Neural progenitor cell (in vitro differentiated cells): ENCODE measurements at regions not wholly inside any gene's neighbourhood (a gene's known extent, or its start where the extent isn't known, plus 50 kb on each side); places are given as distances from the start of the nearest gene placed in this dataset.

Experiments used
- CTCF ChIP-seq: fragments of 200-600 bp; sonication (generic); IDR thresholded peaks from 2 replicates; pipeline ENCODE4 v1.5.1; 2017; ENCODE audit warnings: antibody characterized with exemption, mild to moderate bottlenecking
- EZH2 ChIP-seq: fragments of 200-600 bp; sonication (generic); IDR thresholded peaks from 2 replicates; pipeline ENCODE4 v1.6.1; 2017; ENCODE audit warnings: antibody characterized with exemption, mild to moderate bottlenecking, moderate library complexity
- EZH2phosphoT487 ChIP-seq: fragments of 200-600 bp; sonication (generic); IDR thresholded peaks from 2 replicates; pipeline ENCODE4 v1.6.1; 2017; ENCODE audit warnings: antibody characterized with exemption

GRCh38 chr17:79342376-79342775 lies 267.8 kb downstream of the ENGASE start:
- no peak for TF ChIP-seq CTCF
- TF ChIP-seq EZH2phosphoT487: no peak
- TF ChIP-seq EZH2: no peak
